ENCODE measurements at regions not wholly inside any gene's neighbourhood (a gene's known extent, or its start where the extent isn't known, plus 50 kb on each side); places are given as distances from the start of the nearest gene placed in this dataset.

DNA sequence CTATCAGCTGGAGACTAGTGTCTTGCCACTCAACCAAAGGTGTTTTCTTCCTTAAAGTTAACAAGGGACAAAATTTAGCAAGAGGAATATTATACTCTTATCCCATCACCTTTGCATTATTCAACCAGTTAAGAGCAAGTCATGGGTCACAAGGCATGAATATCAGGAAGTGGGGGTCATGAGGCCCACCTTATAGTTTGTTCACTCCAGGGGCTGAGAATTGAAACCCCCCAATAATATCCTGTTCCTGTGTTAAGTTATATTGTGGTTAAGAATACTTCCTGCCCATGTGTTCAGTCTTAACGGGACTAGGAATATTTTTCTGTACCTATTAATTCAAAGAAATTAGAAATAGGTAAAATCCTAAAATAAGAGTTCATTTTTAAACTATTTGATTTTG is 239.7 kb downstream of the S1PR1 start:
- Histone ChIP-seq H3K27me3 (ENCODE audit: control insufficient read depth, insufficient read depth, low read length) (no peaks in the 10 kb centered on the region; the same call in 1 of the 2 replicates), H3K4me3 (ENCODE audit: low read depth, low read length) (no peak overlapping the region), H3K36me3 (ENCODE audit: control insufficient read depth, insufficient read depth, low read length) (no peaks in the 10 kb centered on the region)
- CTCF ChIA-PET: interaction anchor here (1.4 kb wide), 1 partner anchor 119 kb away, joined by 3 read pairs; no protein-coding TSS in a partner anchor
- DNase-seq (ENCODE audit: low read depth): no peak
- POLR2A ChIA-PET: no interaction called here
- TF ChIP-seq CTCF (IDR thresholded peaks at IDR 0.05; ENCODE audit: insufficient read depth, low read depth, low read length): no peak

GRCh38 chr1:101479945-101480344 is 243.1 kb downstream of the S1PR1 start:
- POLR2A ChIA-PET: no interaction called here
- Histone ChIP-seq H3K4me3 (ENCODE audit: low read depth, low read length) (no peak overlapping the region), H3K27me3 (ENCODE audit: control insufficient read depth, insufficient read depth, low read length) (no peaks in the 10 kb centered on the region; the same call in 1 of the 2 replicates), H3K36me3 (ENCODE audit: control insufficient read depth, insufficient read depth, low read length) (no peaks in the 10 kb centered on the region)
- CTCF ChIA-PET: no interaction called here
- no peak for DNase-seq (ENCODE audit: low read depth)
- TF ChIP-seq CTCF (IDR thresholded peaks at IDR 0.05; ENCODE audit: insufficient read depth, low read depth, low read length): no peak

DNA sequence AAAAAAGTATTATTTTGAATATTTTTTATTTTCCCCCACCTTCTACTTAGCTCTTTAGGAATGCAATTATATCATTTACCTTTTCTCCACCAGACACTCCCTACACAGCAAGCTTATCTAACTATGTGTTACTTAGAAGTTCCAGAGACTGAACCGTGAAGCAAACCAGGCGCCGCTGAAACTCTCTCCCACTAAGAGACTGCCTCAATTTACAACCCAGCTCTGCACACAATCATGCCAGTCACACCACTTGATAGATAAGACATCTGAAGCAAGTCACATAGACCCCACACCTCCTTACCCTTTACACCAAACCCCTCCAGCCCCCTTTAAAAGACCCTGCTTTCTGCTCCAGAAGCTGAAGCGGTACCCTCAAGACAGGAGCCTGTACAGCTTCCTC is 245.5 kb downstream of the S1PR1 start:
- ChIA-PET POLR2A (no interaction called here), CTCF (interaction anchor here (1.0 kb wide), 1 partner anchor 24 kb away, joined by 3 read pairs; no protein-coding TSS in a partner anchor)
- no peak for DNase-seq (ENCODE audit: low read depth)
- Histone ChIP-seq H3K36me3 (ENCODE audit: control insufficient read depth, insufficient read depth, low read length) (no peaks in the 10 kb centered on the region), H3K4me3 (ENCODE audit: low read depth, low read length) (no peak overlapping the region), H3K27me3 (ENCODE audit: control insufficient read depth, insufficient read depth, low read length) (no peaks in the 10 kb centered on the region)
- no peak for TF ChIP-seq CTCF (IDR thresholded peaks at IDR 0.05; ENCODE audit: insufficient read depth, low read depth, low read length)

- ChIA-PET POLR2A (no interaction called here), CTCF (no interaction called here)
- no peaks in the 10 kb centered on the region for H3K27me3 ChIP-seq (ENCODE audit: control insufficient read depth, insufficient read depth, low read length)
- no peak overlapping the region for H3K4me3 ChIP-seq (ENCODE audit: low read depth, low read length)
- TF ChIP-seq CTCF (IDR thresholded peaks at IDR 0.05; ENCODE audit: insufficient read depth, low read depth, low read length): no peak
- H3K36me3 ChIP-seq (ENCODE audit: control insufficient read depth, insufficient read depth, low read length): no peaks in the 10 kb centered on the region
- DNase-seq (ENCODE audit: low read depth): no peak
Measured at GRCh38 chr1:101483982-101484688, 247.3 kb downstream of the S1PR1 start.

DNA sequence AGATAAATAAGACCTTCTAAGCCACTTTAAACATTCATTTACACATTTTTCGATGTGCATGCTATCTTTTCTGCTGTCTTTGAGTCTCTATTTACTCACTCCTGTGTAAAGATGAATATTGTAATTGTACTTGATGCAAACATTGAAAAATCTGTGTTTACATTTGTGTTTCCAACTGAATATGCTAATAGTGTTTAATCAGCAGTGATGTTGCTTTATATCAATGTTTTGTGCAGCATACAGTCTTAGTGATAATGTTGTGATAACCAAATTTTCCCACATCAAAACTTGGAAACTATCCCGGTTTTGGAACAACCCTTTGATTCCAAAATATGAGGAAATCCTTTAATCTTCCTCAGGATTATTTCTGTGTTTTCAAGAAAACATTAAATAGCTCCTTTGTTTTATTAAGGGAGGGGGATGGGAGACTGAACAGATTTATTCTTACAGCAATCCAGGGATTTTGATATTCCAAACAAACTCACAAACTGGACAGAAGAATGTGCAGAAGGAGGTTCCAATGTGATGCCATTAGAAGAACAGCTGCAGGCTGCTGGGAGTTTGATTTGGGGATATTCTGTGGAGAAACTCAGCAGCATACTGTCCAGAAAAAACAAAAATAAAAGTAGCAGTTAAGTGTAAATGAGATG is 248.0 kb downstream of the S1PR1 start:
- ChIA-PET CTCF (no interaction called here), POLR2A (no interaction called here)
- Histone ChIP-seq H3K36me3 (ENCODE audit: control insufficient read depth, insufficient read depth, low read length) (no peaks in the 10 kb centered on the region), H3K27me3 (ENCODE audit: control insufficient read depth, insufficient read depth, low read length) (no peaks in the 10 kb centered on the region), H3K4me3 (ENCODE audit: low read depth, low read length) (no peak overlapping the region)
- no peak for DNase-seq (ENCODE audit: low read depth)
- TF ChIP-seq CTCF (IDR thresholded peaks at IDR 0.05; ENCODE audit: insufficient read depth, low read depth, low read length): no peak
